ENCODE measurements at regions not wholly inside any gene's neighbourhood (a gene's known extent, or its start where the extent isn't known, plus 50 kb on each side); places are given as distances from the start of the nearest gene placed in this dataset.

- ATAC-seq (no peak), DNase-seq (ENCODE audit: low spot score) (no peak), FAIRE-seq (no peak)
- intact Hi-C loops (cut with micrococcal nuclease; ENCODE audit: unreplicated experiment) = no loop called here
- no peaks in the 10 kb centered on the region for H3K36me3 ChIP-seq (replicated peaks in 1 of 2; ENCODE audit: control insufficient read depth in 1 of 2, insufficient read depth in 2 of 2, low read length in 2 of 2)
- 0% methylated on average over 2 of the region's 2 CpGs for WGBS (ENCODE audit: low lambda C conversion rate)
- no peak overlapping the region for H2AFZ ChIP-seq (ENCODE audit: low read length)
- ChIA-PET CTCF (ENCODE audit: low intra/inter-chr PET ratio, low total read pairs) (no interaction called here), POLR2A (no interaction called here)
- BruUV-seq (replicated peaks) = no TSS peak
- no peak overlapping the region for H3K4me2 ChIP-seq (ENCODE audit: low read depth, low read length)
- no peaks in the 10 kb centered on the region for H3K27me3 ChIP-seq (ENCODE audit: control insufficient read depth in 1 of 2, insufficient read depth in 2 of 2, low read length in 2 of 2)
- no peaks in the 10 kb centered on the region for H3K4me1 ChIP-seq (ENCODE audit: insufficient read depth, low read length)
- no peaks in the 10 kb centered on the region for H3K9me3 ChIP-seq (ENCODE audit: low read length)
- in situ Hi-C loops (cut with HindIII; ENCODE audit: extremely low pct_ligation_motif_present, low pct_unique_long_range_greater_than_20kb) = no loop called here
- no peak overlapping the region for H3K27ac ChIP-seq (ENCODE audit: extremely low read length, insufficient read depth, low read length)
- TF ChIP-seq, protein P1, sequence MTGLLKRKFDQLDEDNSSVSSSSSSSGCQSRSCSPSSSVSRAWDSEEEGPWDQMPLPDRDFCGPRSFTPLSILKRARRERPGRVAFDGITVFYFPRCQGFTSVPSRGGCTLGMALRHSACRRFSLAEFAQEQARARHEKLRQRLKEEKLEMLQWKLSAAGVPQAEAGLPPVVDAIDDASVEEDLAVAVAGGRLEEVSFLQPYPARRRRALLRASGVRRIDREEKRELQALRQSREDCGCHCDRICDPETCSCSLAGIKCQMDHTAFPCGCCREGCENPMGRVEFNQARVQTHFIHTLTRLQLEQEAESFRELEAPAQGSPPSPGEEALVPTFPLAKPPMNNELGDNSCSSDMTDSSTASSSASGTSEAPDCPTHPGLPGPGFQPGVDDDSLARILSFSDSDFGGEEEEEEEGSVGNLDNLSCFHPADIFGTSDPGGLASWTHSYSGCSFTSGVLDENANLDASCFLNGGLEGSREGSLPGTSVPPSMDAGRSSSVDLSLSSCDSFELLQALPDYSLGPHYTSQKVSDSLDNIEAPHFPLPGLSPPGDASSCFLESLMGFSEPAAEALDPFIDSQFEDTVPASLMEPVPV (CRISPR knock-in tag; IDR thresholded peaks at IDR 0.05) = no peak
- TF ChIP-seq ZNF326 (CRISPR knock-in tag; IDR thresholded peaks at IDR 0.05; ENCODE audit: borderline replicate concordance) (no peak), ZNF709 (CRISPR knock-in tag; IDR thresholded peaks at IDR 0.05) (no peak), SALL1 (CRISPR knock-in tag; IDR thresholded peaks at IDR 0.05) (no peak), NFIB (CRISPR knock-in tag; IDR thresholded peaks at IDR 0.05; ENCODE audit: borderline replicate concordance) (no peak), TSC22D2 (CRISPR knock-in tag; IDR thresholded peaks at IDR 0.05; ENCODE audit: borderline replicate concordance) (no peak), CBX2 (IDR thresholded peaks at IDR 0.05; ENCODE audit: low read depth, low read length) (no peak), CBX2 (CRISPR knock-in tag; IDR thresholded peaks at IDR 0.05; ENCODE audit: low read depth) (no peak), SMAD3 (CRISPR knock-in tag; IDR thresholded peaks at IDR 0.05) (no peak), NCOA2 (CRISPR knock-in tag; IDR thresholded peaks at IDR 0.05) (no peak), ZNF224 (CRISPR knock-in tag; IDR thresholded peaks at IDR 0.05) (no peak), CREB3 (CRISPR knock-in tag; IDR thresholded peaks at IDR 0.05) (no peak)
- TF ChIP-seq, protein P2, sequence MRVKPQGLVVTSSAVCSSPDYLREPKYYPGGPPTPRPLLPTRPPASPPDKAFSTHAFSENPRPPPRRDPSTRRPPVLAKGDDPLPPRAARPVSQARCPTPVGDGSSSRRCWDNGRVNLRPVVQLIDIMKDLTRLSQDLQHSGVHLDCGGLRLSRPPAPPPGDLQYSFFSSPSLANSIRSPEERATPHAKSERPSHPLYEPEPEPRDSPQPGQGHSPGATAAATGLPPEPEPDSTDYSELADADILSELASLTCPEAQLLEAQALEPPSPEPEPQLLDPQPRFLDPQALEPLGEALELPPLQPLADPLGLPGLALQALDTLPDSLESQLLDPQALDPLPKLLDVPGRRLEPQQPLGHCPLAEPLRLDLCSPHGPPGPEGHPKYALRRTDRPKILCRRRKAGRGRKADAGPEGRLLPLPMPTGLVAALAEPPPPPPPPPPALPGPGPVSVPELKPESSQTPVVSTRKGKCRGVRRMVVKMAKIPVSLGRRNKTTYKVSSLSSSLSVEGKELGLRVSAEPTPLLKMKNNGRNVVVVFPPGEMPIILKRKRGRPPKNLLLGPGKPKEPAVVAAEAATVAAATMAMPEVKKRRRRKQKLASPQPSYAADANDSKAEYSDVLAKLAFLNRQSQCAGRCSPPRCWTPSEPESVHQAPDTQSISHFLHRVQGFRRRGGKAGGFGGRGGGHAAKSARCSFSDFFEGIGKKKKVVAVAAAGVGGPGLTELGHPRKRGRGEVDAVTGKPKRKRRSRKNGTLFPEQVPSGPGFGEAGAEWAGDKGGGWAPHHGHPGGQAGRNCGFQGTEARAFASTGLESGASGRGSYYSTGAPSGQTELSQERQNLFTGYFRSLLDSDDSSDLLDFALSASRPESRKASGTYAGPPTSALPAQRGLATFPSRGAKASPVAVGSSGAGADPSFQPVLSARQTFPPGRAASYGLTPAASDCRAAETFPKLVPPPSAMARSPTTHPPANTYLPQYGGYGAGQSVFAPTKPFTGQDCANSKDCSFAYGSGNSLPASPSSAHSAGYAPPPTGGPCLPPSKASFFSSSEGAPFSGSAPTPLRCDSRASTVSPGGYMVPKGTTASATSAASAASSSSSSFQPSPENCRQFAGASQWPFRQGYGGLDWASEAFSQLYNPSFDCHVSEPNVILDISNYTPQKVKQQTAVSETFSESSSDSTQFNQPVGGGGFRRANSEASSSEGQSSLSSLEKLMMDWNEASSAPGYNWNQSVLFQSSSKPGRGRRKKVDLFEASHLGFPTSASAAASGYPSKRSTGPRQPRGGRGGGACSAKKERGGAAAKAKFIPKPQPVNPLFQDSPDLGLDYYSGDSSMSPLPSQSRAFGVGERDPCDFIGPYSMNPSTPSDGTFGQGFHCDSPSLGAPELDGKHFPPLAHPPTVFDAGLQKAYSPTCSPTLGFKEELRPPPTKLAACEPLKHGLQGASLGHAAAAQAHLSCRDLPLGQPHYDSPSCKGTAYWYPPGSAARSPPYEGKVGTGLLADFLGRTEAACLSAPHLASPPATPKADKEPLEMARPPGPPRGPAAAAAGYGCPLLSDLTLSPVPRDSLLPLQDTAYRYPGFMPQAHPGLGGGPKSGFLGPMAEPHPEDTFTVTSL (CRISPR knock-in tag; IDR thresholded peaks at IDR 0.05; ENCODE audit: borderline replicate concordance) = no peak
- H4K20me1 ChIP-seq (ENCODE audit: insufficient read depth, low read length) = no peaks in the 10 kb centered on the region
- H3K79me2 ChIP-seq (ENCODE audit: insufficient read depth, low read length) = no peaks in the 10 kb centered on the region
- H3K4me3 ChIP-seq (replicated peaks in 1 of 3; ENCODE audit: insufficient read depth in 1 of 3, low read depth in 2 of 3, low read length in 3 of 3) = no peak overlapping the region
- H3K9ac ChIP-seq (ENCODE audit: insufficient read depth, low read depth, low read length) = no peak overlapping the region
These were observed 374.9 kb upstream of the CLINT1 start for GRCh38 chr5:158233735-158234322.
